ENCODE measurements at regions not wholly inside any gene's neighbourhood (a gene's known extent, or its start where the extent isn't known, plus 50 kb on each side); places are given as distances from the start of the nearest gene placed in this dataset.

DNA sequence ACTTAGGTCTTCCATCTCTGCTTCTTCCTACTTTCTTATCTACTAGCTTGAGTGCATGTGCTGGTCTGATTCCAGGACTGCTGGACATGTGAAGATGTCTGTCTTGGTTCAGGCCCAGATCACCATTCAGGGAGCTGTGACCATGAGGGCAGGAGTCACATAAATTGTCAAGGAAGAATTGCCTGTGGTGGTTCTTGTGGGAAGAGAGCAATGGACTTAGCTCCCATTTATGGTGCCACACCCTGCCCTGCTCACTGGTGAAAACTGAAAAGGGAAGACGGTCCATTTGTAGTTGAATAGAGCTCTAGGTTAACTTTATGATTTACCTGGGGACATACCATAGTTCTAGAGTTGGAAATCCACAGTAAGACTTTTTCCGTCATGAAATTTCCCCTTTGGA is 244.3 kb upstream of the ZNF608 start:
- H3K9me3 Mint-ChIP-seq, result peaks cover 4 to 6% of the 10 kb centered on the region in 2 donors
- ATAC-seq (replicated peaks in 1 of 2) (no peak), DNase-seq (no peak)
- H3K4me3 Mint-ChIP-seq, result no peak overlapping the region
- H3K27ac Mint-ChIP-seq, result no peak overlapping the region
- no peaks in the 10 kb centered on the region for H3K27me3 Mint-ChIP-seq (ENCODE audit: low read depth)
- H3K4me1 Mint-ChIP-seq (ENCODE audit: low read depth), result no peaks in the 10 kb centered on the region
- H3K36me3 Mint-ChIP-seq (ENCODE audit: insufficient read depth in 2 of 2), result no peaks in the 10 kb centered on the region

GRCh38 chr5:124995421-124995820 is 249.0 kb upstream of the ZNF608 start:
- Mint-ChIP-seq H3K4me1 (ENCODE audit: low read depth) (no peaks in the 10 kb centered on the region), H3K27ac (no peak overlapping the region), H3K4me3 (no peak overlapping the region), H3K27me3 (ENCODE audit: low read depth) (no peaks in the 10 kb centered on the region), H3K9me3 (no peaks in the 10 kb centered on the region), H3K36me3 (ENCODE audit: insufficient read depth in 2 of 2) (no peaks in the 10 kb centered on the region)
- no peak for DNase-seq
- ATAC-seq (replicated peaks in 1 of 2), result no peak

GRCh38 chr5:124996023-124996763 is 249.8 kb upstream of the ZNF608 start:
- H3K27me3 Mint-ChIP-seq (ENCODE audit: low read depth), result no peaks in the 10 kb centered on the region
- H3K4me3 Mint-ChIP-seq, result no peak overlapping the region
- peaks cover under 1 to 1% of the 10 kb centered on the region in 2 donors for H3K9me3 Mint-ChIP-seq
- H3K27ac Mint-ChIP-seq, result no peak overlapping the region
- DNase-seq (no peak), ATAC-seq (replicated peaks in 1 of 2) (no peak)
- H3K36me3 Mint-ChIP-seq (ENCODE audit: insufficient read depth in 2 of 2), result no peaks in the 10 kb centered on the region
- no peaks in the 10 kb centered on the region for H3K4me1 Mint-ChIP-seq (ENCODE audit: low read depth)

GRCh38 chr5:124996764-124997077 is 250.3 kb upstream of the ZNF608 start:
- Mint-ChIP-seq H3K27me3 (ENCODE audit: low read depth) (no peaks in the 10 kb centered on the region), H3K4me3 (no peak overlapping the region), H3K36me3 (ENCODE audit: insufficient read depth in 2 of 2) (no peaks in the 10 kb centered on the region), H3K27ac (no peak overlapping the region), H3K9me3 (peaks cover 3% of the 10 kb centered on the region in 2 donors), H3K4me1 (ENCODE audit: low read depth) (no peaks in the 10 kb centered on the region)
- ATAC-seq (replicated peaks in 1 of 2), result no peak
- DNase-seq, result no peak

GRCh38 chr5:124997186-124997893 is 250.9 kb upstream of the ZNF608 start:
- H3K9me3 Mint-ChIP-seq, result peaks cover 3 to 4% of the 10 kb centered on the region in 2 donors
- H3K4me3 Mint-ChIP-seq, result no peak overlapping the region
- H3K36me3 Mint-ChIP-seq (ENCODE audit: insufficient read depth in 2 of 2), result no peaks in the 10 kb centered on the region
- no peaks in the 10 kb centered on the region for H3K4me1 Mint-ChIP-seq (ENCODE audit: low read depth)
- ATAC-seq (replicated peaks in 1 of 2) (no peak), DNase-seq (no peak)
- H3K27me3 Mint-ChIP-seq (ENCODE audit: low read depth), result no peaks in the 10 kb centered on the region
- no peak overlapping the region for H3K27ac Mint-ChIP-seq

DNA sequence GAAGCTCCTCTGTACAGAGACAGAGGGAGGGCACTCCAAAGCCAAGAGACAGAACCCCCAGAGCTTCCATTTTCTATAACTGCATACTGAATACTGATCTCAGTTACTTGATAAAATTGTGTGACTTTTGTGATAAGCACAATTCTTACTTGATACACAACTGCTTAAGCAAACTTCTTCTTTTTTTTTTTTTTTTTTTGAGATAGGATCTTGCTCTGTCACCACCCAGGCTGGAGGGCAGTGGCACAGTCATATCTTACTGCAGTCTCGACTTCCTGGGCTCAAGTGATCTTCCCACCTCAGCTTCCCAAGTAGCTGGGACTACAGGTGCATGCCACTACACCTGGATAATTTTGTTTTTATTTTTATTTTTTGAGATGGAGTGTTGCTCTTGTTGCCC is 252.1 kb upstream of the ZNF608 start:
- Mint-ChIP-seq H3K27ac (no peak overlapping the region), H3K27me3 (ENCODE audit: low read depth) (no peaks in the 10 kb centered on the region), H3K9me3 (peaks cover 3 to 4% of the 10 kb centered on the region in 2 donors), H3K4me3 (no peak overlapping the region), H3K4me1 (ENCODE audit: low read depth) (no peaks in the 10 kb centered on the region), H3K36me3 (ENCODE audit: insufficient read depth in 2 of 2) (no peaks in the 10 kb centered on the region)
- DNase-seq (no peak), ATAC-seq (replicated peaks in 1 of 2) (no peak)

GRCh38 chr5:125002727-125003598 is 256.5 kb upstream of the ZNF608 start:
- Mint-ChIP-seq H3K36me3 (ENCODE audit: insufficient read depth in 2 of 2) (no peaks in the 10 kb centered on the region), H3K27me3 (ENCODE audit: low read depth) (no peaks in the 10 kb centered on the region), H3K27ac (no peak overlapping the region), H3K4me1 (ENCODE audit: low read depth) (no peaks in the 10 kb centered on the region), H3K9me3 (peaks cover 3 to 5% of the 10 kb centered on the region in 2 donors), H3K4me3 (no peak overlapping the region)
- ATAC-seq (replicated peaks in 1 of 2) (no peak), DNase-seq (no peak)

GRCh38 chr5:125004009-125004408 is 257.6 kb upstream of the ZNF608 start:
- H3K36me3 Mint-ChIP-seq (ENCODE audit: insufficient read depth in 2 of 2), result no peaks in the 10 kb centered on the region
- no peak overlapping the region for H3K27ac Mint-ChIP-seq
- H3K27me3 Mint-ChIP-seq (ENCODE audit: low read depth), result no peaks in the 10 kb centered on the region
- H3K4me1 Mint-ChIP-seq (ENCODE audit: low read depth), result no peaks in the 10 kb centered on the region
- H3K9me3 Mint-ChIP-seq, result peaks cover 3 to 7% of the 10 kb centered on the region in 2 donors
- DNase-seq (no peak), ATAC-seq (replicated peaks in 1 of 2) (no peak)
- H3K4me3 Mint-ChIP-seq, result no peak overlapping the region

- no peaks in the 10 kb centered on the region for H3K36me3 Mint-ChIP-seq (ENCODE audit: insufficient read depth in 2 of 2)
- H3K4me3 Mint-ChIP-seq, result no peak overlapping the region
- no peak overlapping the region for H3K27ac Mint-ChIP-seq
- peaks cover 3 to 7% of the 10 kb centered on the region in 2 donors for H3K9me3 Mint-ChIP-seq
- DNase-seq, result no peak
- no peak for ATAC-seq (replicated peaks in 1 of 2)
- H3K4me1 Mint-ChIP-seq (ENCODE audit: low read depth), result no peaks in the 10 kb centered on the region
- no peaks in the 10 kb centered on the region for H3K27me3 Mint-ChIP-seq (ENCODE audit: low read depth)
Observed at GRCh38 chr5:125005266-125005665, 258.8 kb upstream of the ZNF608 start.

GRCh38 chr5:125006011-125006685 is 259.7 kb upstream of the ZNF608 start:
- Mint-ChIP-seq H3K4me1 (ENCODE audit: low read depth) (no peaks in the 10 kb centered on the region), H3K4me3 (no peak overlapping the region), H3K36me3 (ENCODE audit: insufficient read depth in 2 of 2) (no peaks in the 10 kb centered on the region), H3K27ac (no peak overlapping the region), H3K9me3 (peaks cover 2 to 6% of the 10 kb centered on the region in 2 donors), H3K27me3 (ENCODE audit: low read depth) (no peaks in the 10 kb centered on the region)
- ATAC-seq (replicated peaks in 1 of 2) (no peak), DNase-seq (no peak)

DNA sequence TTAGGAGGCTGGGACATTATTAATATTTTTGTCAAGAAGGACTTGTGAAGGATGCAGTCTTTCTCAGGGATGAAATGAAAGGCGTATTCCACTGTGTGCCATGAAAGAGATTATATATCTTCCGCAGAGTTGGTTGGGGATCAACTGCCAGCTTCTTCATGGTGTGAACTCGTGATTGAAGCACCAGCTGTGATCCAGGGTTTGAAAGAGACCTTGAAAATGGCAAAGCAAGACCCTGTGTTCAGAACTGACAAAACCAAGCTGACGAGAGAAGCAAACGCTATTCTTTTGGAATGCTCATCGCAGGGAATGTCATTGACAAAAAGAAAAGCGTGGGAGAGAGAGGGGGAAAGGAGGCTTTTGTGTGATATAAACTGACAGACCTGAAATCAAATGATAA is 263.9 kb upstream of the ZNF608 start:
- ATAC-seq (replicated peaks in 1 of 2), result no peak
- Mint-ChIP-seq H3K27me3 (ENCODE audit: low read depth) (no peaks in the 10 kb centered on the region), H3K9me3 (peaks cover 0 to 3% of the 10 kb centered on the region in 2 donors), H3K4me3 (no peak overlapping the region), H3K4me1 (ENCODE audit: low read depth) (no peaks in the 10 kb centered on the region), H3K27ac (no peak overlapping the region), H3K36me3 (ENCODE audit: insufficient read depth in 2 of 2) (no peaks in the 10 kb centered on the region)
- DNase-seq, result no peak

DNA sequence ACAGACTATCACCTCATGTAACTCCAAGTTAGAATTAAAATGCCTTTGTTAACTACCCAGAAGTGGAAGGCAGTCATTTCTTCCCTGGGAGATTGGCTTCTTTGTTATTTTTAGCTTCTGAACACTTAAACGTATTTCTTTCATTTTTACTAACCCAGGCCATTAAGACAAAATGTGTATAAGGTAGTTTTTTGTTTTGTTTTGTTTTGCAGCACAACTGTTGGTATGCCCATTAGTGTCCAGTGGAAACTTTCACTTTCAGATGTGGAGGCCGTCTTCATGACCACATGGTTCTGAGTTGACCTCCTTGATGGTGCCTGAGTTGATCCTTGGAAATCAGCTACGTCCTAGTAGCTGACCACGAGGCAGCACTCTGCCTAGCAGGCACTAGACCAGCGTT is 264.6 kb upstream of the ZNF608 start:
- no peak overlapping the region for H3K27ac Mint-ChIP-seq
- no peaks in the 10 kb centered on the region for H3K36me3 Mint-ChIP-seq (ENCODE audit: insufficient read depth in 2 of 2)
- no peak overlapping the region for H3K4me3 Mint-ChIP-seq
- peaks cover 0 to 3% of the 10 kb centered on the region in 2 donors for H3K9me3 Mint-ChIP-seq
- no peak for DNase-seq
- no peaks in the 10 kb centered on the region for H3K27me3 Mint-ChIP-seq (ENCODE audit: low read depth)
- no peaks in the 10 kb centered on the region for H3K4me1 Mint-ChIP-seq (ENCODE audit: low read depth)
- ATAC-seq (replicated peaks in 1 of 2), result no peak

- ATAC-seq (replicated peaks in 1 of 2), result no peak
- Mint-ChIP-seq H3K27me3 (ENCODE audit: low read depth) (no peaks in the 10 kb centered on the region), H3K4me3 (no peak overlapping the region)
Observed at GRCh38 chr5:125011419-125011818, 265.0 kb upstream of the ZNF608 start.

More at GRCh38 chr5:125011419-125011818, 265.0 kb upstream of the ZNF608 start:
- no peak overlapping the region for H3K27ac Mint-ChIP-seq
- H3K36me3 Mint-ChIP-seq (ENCODE audit: insufficient read depth in 2 of 2), result no peaks in the 10 kb centered on the region
- no peak for DNase-seq
- no peaks in the 10 kb centered on the region for H3K4me1 Mint-ChIP-seq (ENCODE audit: low read depth)
- H3K9me3 Mint-ChIP-seq, result peaks cover 0 to 3% of the 10 kb centered on the region in 2 donors
